Liver (tissue), 3 donors: ENCODE measurements at regions not wholly inside any gene's neighbourhood (a gene's known extent, or its start where the extent isn't known, plus 50 kb on each side); places are given as distances from the start of the nearest gene placed in this dataset.

ENCODE experiments used
- ATF3 ChIP-seq: IDR thresholded peaks from 2 replicates; pipeline ENCODE4 v1.6.1; 2016; ENCODE audit warnings: antibody characterized with exemption
- EGR1 ChIP-seq, 2 donors: IDR thresholded peaks; 2 replicates each; pipeline ENCODE4 v1.6.1; 2016 to 2018; ENCODE audit warnings: antibody characterized with exemption in 2 of 2, low read depth in 2 of 2
- FOXA1 ChIP-seq: IDR thresholded peaks from 2 replicates; pipeline ENCODE4 v1.6.1; 2016; ENCODE audit warnings: antibody characterized with exemption
- GABPA ChIP-seq, 2 donors: IDR thresholded peaks in 1 of 2; conservative IDR thresholded peaks in 1 of 2; 2 replicates each; pipeline ENCODE4 v1.6.1; 2016; ENCODE audit warnings: antibody characterized with exemption in 2 of 2, mild to moderate bottlenecking in 1 of 2, moderate library complexity in 1 of 2
- JUND ChIP-seq, 2 donors: IDR thresholded peaks; 2 replicates each; pipeline ENCODE4 v1.6.1; 2016; ENCODE audit warnings: antibody characterized with exemption in 2 of 2
- MAX ChIP-seq: IDR thresholded peaks from 2 replicates; pipeline ENCODE4 v1.6.1; 2016; ENCODE audit warnings: antibody characterized with exemption
- RAD21 ChIP-seq, 2 donors: IDR thresholded peaks; 2 replicates each; pipeline ENCODE4 v1.6.1; 2016; ENCODE audit warnings: antibody characterized with exemption in 2 of 2, mild to moderate bottlenecking in 2 of 2
- REST ChIP-seq: IDR thresholded peaks from 2 replicates; pipeline ENCODE4 v1.6.1; 2016; ENCODE audit warnings: antibody characterized with exemption, mild to moderate bottlenecking
- TAF1 ChIP-seq: conservative IDR thresholded peaks from 2 replicates; pipeline ENCODE4 v1.6.1; 2016; ENCODE audit warnings: antibody characterized with exemption, mild to moderate bottlenecking
- ZBTB33 ChIP-seq: IDR thresholded peaks from 2 replicates; pipeline ENCODE4 v1.6.1; 2016; ENCODE audit warnings: antibody characterized with exemption
- TF ChIP-seq, protein P1 (sequence below): fragments of 150-350 bp; IDR thresholded peaks from 2 replicates; pipeline ENCODE4 v1.5.1; 2017; ENCODE audit warnings: improper control_type of control experiment, low read depth, low read length; ENCODE audit not compliant: missing input control
- donor health status: healthy.
- donor health status: healthy.

- TF ChIP-seq, protein P1, sequence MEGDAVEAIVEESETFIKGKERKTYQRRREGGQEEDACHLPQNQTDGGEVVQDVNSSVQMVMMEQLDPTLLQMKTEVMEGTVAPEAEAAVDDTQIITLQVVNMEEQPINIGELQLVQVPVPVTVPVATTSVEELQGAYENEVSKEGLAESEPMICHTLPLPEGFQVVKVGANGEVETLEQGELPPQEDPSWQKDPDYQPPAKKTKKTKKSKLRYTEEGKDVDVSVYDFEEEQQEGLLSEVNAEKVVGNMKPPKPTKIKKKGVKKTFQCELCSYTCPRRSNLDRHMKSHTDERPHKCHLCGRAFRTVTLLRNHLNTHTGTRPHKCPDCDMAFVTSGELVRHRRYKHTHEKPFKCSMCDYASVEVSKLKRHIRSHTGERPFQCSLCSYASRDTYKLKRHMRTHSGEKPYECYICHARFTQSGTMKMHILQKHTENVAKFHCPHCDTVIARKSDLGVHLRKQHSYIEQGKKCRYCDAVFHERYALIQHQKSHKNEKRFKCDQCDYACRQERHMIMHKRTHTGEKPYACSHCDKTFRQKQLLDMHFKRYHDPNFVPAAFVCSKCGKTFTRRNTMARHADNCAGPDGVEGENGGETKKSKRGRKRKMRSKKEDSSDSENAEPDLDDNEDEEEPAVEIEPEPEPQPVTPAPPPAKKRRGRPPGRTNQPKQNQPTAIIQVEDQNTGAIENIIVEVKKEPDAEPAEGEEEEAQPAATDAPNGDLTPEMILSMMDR: no peak
- TF ChIP-seq REST (no peak), GABPA (IDR thresholded peaks at IDR 0.05 in 1 of 2, conservative IDR thresholded peaks at IDR 0.05 in 1 of 2) (no peak), ATF3 (no peak), EGR1 (IDR thresholded peaks at IDR 0.05; ENCODE audit: low read depth in 2 of 2) (no peak), MAX (no peak), FOXA1 (no peak), JUND (IDR thresholded peaks at IDR 0.05) (no peak), TAF1 (no peak), RAD21 (IDR thresholded peaks at IDR 0.05) (no peak), ZBTB33 (no peak)
Measured at GRCh38 chr5:29805804-29806203, 1387.7 kb upstream of the CDH6 start.
